B cell (primary cell): ENCODE measurements at regions not wholly inside any gene's neighbourhood (a gene's known extent, or its start where the extent isn't known, plus 50 kb on each side); places are given as distances from the start of the nearest gene placed in this dataset.

Source experiments
- ATAC-seq: fragments of 200-7000 bp; cut with Tn5 transposase; one replicate; pipeline ENCODE4 v1.10.0; 2021; ENCODE audit warnings: low read depth, mild to moderate bottlenecking, moderate number of reproducible peaks, moderate library complexity
- CTCF ChIA-PET: fragments of 350-600 bp; sonication (Branson Sonifier 250); formaldehyde crosslinking; loops from one replicate; lab custom pipeline; 2021; ENCODE audit warnings: antibody characterized with exemption, inconsistent platforms; lab: Charles Lee
- POLR2A ChIA-PET: fragments of 350-600 bp; sonication (Branson Sonifier 250); formaldehyde crosslinking; loops from one replicate; lab custom pipeline; 2021; ENCODE audit warnings: antibody characterized with exemption; lab: Charles Lee
- DNase-seq: peaks from one replicate; pipeline ENCODE4 v3.0.0; 2013
- H2AFZ ChIP-seq: 2 replicates; pipeline ENCODE4 v1.6.1; 2012; ENCODE audit warnings: mild to moderate bottlenecking, low read depth, low read length; ENCODE audit not compliant: insufficient read depth, poor library complexity, severe bottlenecking
- H3K27ac ChIP-seq, 2 donors: 1 replicate in 1 of 2; 2 replicates in 1 of 2; pipeline ENCODE4 v1.5.1; 2012 to 2013; ENCODE audit warnings: low read length in 2 of 2, mild to moderate bottlenecking in 2 of 2, moderate library complexity in 1 of 2
- H3K27me3 ChIP-seq, 4 experiments: fragments of 200-600 bp in 1 of 4; sonication (generic) in 1 of 4; replicated peaks in 1 of 4; 1 replicate in 2 of 4; 2 replicates in 2 of 4; pipeline versions ENCODE4 v1.6.1 to v1.7.0; 2013 to 2016; ENCODE audit warnings: low read length in 3 of 4, mild to moderate bottlenecking in 2 of 4, mixed read lengths in 1 of 4, moderate library complexity in 1 of 4; ENCODE audit not compliant: insufficient read depth in 4 of 4, control insufficient read depth in 3 of 4; ENCODE audit errors: control extremely low read depth in 1 of 4
- H3K36me3 ChIP-seq, 2 experiments: replicated peaks in 1 of 2; 1 replicate in 1 of 2; 2 replicates in 1 of 2; pipeline versions ENCODE4 v1.6.1 to v1.7.1; 2013; ENCODE audit warnings: low read length in 1 of 2; ENCODE audit not compliant: insufficient read depth in 2 of 2, control insufficient read depth in 1 of 2; ENCODE audit errors: control extremely low read depth in 1 of 2, extremely low read depth in 1 of 2
- H3K4me1 ChIP-seq, 2 donors: fragments of 200-600 bp in 1 of 2; sonication (generic) in 1 of 2; 1 replicate in 1 of 2; 2 replicates in 1 of 2; pipeline versions ENCODE4 v1.5.1 to v1.6.1; 2013 to 2017; ENCODE audit warnings: low read length in 2 of 2; ENCODE audit not compliant: control insufficient read depth in 2 of 2, insufficient read depth in 2 of 2
- H3K4me2 ChIP-seq: replicated peaks from 2 replicates; pipeline ENCODE3; 2012; ENCODE audit warnings: mild to moderate bottlenecking, low read depth, low read length; ENCODE audit not compliant: poor library complexity, severe bottlenecking
- H3K4me3 ChIP-seq, 5 experiments: fragments of 200-600 bp in 1 of 5; sonication (generic) in 1 of 5; 1 replicate in 3 of 5; 2 replicates in 2 of 5; pipeline versions ENCODE4 v1.5.1 to v1.7.0; 2011 to 2016; ENCODE audit warnings: low read length in 4 of 5, mild to moderate bottlenecking in 4 of 5, low read depth in 2 of 5, control low read depth in 1 of 5, moderate library complexity in 1 of 5; ENCODE audit not compliant: insufficient read depth in 1 of 5; ENCODE audit errors: control extremely low read depth in 1 of 5, extremely low read depth in 1 of 5
- H3K79me2 ChIP-seq: fragments of 200-600 bp; sonication (generic); one replicate; pipeline ENCODE4 v1.6.0; 2016; ENCODE audit warnings: low read length; ENCODE audit not compliant: control insufficient read depth, insufficient read depth
- H3K9ac ChIP-seq: fragments of 200-600 bp; sonication (generic); 2 replicates; pipeline ENCODE4 v1.6.1; 2017; ENCODE audit warnings: mild to moderate bottlenecking, low read length, moderate library complexity
- H3K9me3 ChIP-seq, 3 donors: one replicate each; pipeline versions ENCODE4 v1.6.1 to v1.7.1; 2013; ENCODE audit warnings: low read length in 2 of 3; ENCODE audit not compliant: control insufficient read depth in 2 of 3, insufficient read depth in 1 of 3; ENCODE audit errors: control extremely low read depth in 1 of 3
- H4K20me1 ChIP-seq: 2 replicates; pipeline ENCODE4 v1.6.0; 2012; ENCODE audit warnings: mild to moderate bottlenecking, low read length; ENCODE audit not compliant: insufficient read depth, control insufficient read depth, poor library complexity, severe bottlenecking
- H3K27ac Mint-ChIP-seq: one replicate; pipeline ENCODE4 v1.8.0; 2021; ENCODE audit warnings: mixed read lengths
- H3K27me3 Mint-ChIP-seq: one replicate; pipeline ENCODE4 v1.8.0; 2021; ENCODE audit warnings: mixed read lengths
- H3K4me1 Mint-ChIP-seq: one replicate; pipeline ENCODE4 v1.8.0; 2021; ENCODE audit warnings: mixed read lengths
- H3K4me3 Mint-ChIP-seq: one replicate; pipeline ENCODE4 v1.8.0; 2021; ENCODE audit warnings: mixed read lengths
- H3K9me3 Mint-ChIP-seq: one replicate; pipeline ENCODE4 v1.8.0; 2022; ENCODE audit warnings: mixed read lengths; ENCODE audit not compliant: insufficient read depth
- EZH2 ChIP-seq: IDR thresholded peaks from 2 replicates; pipeline ENCODE4 v1.6.1; 2012; ENCODE audit warnings: borderline replicate concordance, low read depth, mild to moderate bottlenecking, moderate library complexity, low read length; ENCODE audit not compliant: insufficient read depth, poor library complexity, severe bottlenecking
- WGBS: methylation state at CpG from one replicate; pipeline ENCODE4 v1.1.5; 2013; ENCODE audit warnings: missing lambda C conversion rate; ENCODE audit not compliant: insufficient coverage; 5-methylcytosine and 5-hydroxymethylcytosine counted together
- intact Hi-C: fragments of 100-400 bp; cut with micrococcal nuclease; formaldehyde crosslinking; loops from one replicate; pipeline ENCODE4 v1.10.0; 2022
- TF ChIP-seq, protein P1 (sequence below): fragments of 200-600 bp; IDR thresholded peaks from one replicate; pipeline ENCODE4 v1.8.0; 2022; ENCODE audit warnings: antibody characterized with exemption, mild to moderate bottlenecking

DNA sequence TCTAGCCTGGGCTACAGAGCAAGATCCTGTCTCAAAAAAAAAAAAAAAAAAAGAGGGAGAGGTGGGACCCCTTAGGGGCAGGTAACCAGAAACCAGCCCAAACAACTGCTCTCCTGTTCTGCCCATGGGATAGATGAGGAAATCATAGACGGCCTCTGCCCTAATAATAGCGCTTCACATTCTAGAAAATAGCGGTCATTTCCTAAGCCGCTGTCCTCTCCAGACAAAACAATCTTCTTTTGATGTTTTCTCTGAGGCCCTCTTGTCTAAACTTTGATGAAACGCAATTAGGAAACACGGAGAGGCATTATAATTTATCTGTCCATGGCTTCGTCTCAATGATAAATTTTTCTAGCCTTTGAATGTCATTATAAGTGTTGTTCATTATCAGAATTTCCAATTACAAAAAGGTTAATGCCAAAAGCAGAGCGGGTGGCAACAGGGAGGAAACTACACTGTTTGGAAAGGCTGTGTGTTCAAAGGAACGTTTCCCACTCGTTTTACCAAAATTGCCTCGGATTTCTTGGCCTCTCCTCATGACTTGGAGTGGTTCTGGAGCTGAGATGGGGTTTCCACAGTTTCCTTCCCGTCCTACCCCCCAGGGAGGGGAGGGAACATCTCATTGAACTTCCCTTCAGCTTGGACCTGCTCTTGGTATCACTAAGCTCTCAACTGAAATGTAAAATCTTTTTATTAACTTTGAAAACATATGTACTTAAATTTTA lies 151.6 kb upstream of the ZNF236 start:
- no peaks in the 10 kb centered on the region for H3K4me1 ChIP-seq
- H3K79me2 ChIP-seq = no peaks in the 10 kb centered on the region
- Mint-ChIP-seq H3K27ac (no peak overlapping the region), H3K9me3 (no peaks in the 10 kb centered on the region), H3K27me3 (peaks cover 7% of the 10 kb centered on the region), H3K4me1 (no peaks in the 10 kb centered on the region), H3K4me3 (no peak overlapping the region)
- POLR2A ChIA-PET = no interaction called here
- no peak for TF ChIP-seq EZH2
- TF ChIP-seq, protein P1, sequence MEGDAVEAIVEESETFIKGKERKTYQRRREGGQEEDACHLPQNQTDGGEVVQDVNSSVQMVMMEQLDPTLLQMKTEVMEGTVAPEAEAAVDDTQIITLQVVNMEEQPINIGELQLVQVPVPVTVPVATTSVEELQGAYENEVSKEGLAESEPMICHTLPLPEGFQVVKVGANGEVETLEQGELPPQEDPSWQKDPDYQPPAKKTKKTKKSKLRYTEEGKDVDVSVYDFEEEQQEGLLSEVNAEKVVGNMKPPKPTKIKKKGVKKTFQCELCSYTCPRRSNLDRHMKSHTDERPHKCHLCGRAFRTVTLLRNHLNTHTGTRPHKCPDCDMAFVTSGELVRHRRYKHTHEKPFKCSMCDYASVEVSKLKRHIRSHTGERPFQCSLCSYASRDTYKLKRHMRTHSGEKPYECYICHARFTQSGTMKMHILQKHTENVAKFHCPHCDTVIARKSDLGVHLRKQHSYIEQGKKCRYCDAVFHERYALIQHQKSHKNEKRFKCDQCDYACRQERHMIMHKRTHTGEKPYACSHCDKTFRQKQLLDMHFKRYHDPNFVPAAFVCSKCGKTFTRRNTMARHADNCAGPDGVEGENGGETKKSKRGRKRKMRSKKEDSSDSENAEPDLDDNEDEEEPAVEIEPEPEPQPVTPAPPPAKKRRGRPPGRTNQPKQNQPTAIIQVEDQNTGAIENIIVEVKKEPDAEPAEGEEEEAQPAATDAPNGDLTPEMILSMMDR = no peak
- intact Hi-C loops = no loop called here
- no peak overlapping the region for H3K4me2 ChIP-seq
- H3K9ac ChIP-seq = no peak overlapping the region
- no peak overlapping the region for H3K27ac ChIP-seq
- ATAC-seq (no peak), DNase-seq (no peak)
- H3K36me3 ChIP-seq = no peaks in the 10 kb centered on the region
- no peaks in the 10 kb centered on the region for H3K27me3 ChIP-seq
- no peak overlapping the region for H3K4me3 ChIP-seq
- no peaks in the 10 kb centered on the region for H3K9me3 ChIP-seq
- no peaks in the 10 kb centered on the region for H4K20me1 ChIP-seq
- H2AFZ ChIP-seq = no peak overlapping the region
- whole genome bisulfite sequencing = 91% methylated on average over 4 of the region's 12 CpGs
- CTCF ChIA-PET = no interaction called here

DNA sequence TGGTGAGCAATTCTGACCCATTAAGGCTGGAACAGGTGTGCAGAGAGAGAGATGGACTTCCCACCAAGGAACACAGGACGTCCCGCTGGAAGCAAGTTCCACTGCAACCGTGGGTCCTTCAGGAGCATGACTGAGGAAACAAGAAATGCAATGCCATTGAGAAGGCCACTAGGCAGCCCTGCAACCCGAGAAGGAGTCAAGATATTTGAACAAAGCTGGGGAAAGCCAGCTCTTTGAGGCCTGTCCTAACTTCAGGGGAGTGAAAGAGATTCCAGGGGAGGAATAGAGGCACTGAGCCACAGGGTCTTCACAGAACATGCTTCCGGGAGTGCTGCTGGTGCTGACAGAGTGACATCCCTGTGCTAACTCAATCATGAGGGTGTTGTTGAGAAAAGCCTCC lies 153.8 kb upstream of the ZNF236 start:
- intact Hi-C loops = no loop called here
- ATAC-seq = no peak
- Histone ChIP-seq H3K79me2 (no peaks in the 10 kb centered on the region), H3K36me3 (no peaks in the 10 kb centered on the region), H3K9ac (no peak overlapping the region), H4K20me1 (no peaks in the 10 kb centered on the region), H3K27me3 (no peaks in the 10 kb centered on the region), H2AFZ (no peak overlapping the region), H3K4me2 (no peak overlapping the region), H3K4me1 (no peaks in the 10 kb centered on the region), H3K4me3 (no peak overlapping the region), H3K9me3 (no peaks in the 10 kb centered on the region), H3K27ac (no peak overlapping the region)
- CTCF ChIA-PET = no interaction called here
- 83% methylated on average over 5 of the region's 5 CpGs for WGBS
- no peak for DNase-seq
- H3K27ac Mint-ChIP-seq = no peak overlapping the region
- POLR2A ChIA-PET = no interaction called here
- no peaks in the 10 kb centered on the region for H3K9me3 Mint-ChIP-seq
- H3K4me3 Mint-ChIP-seq = no peak overlapping the region
- no peak for TF ChIP-seq EZH2
- peaks cover 7% of the 10 kb centered on the region for H3K27me3 Mint-ChIP-seq
- no peaks in the 10 kb centered on the region for H3K4me1 Mint-ChIP-seq
